ENCODE measurements at regions not wholly inside any gene's neighbourhood (a gene's known extent, or its start where the extent isn't known, plus 50 kb on each side); places are given as distances from the start of the nearest gene placed in this dataset.
"Not testable (repeated sequence)": the region's sequence is repeated elsewhere in the genome, so short reads cannot be mapped to it uniquely, and the experiment has no call there.

DNA sequence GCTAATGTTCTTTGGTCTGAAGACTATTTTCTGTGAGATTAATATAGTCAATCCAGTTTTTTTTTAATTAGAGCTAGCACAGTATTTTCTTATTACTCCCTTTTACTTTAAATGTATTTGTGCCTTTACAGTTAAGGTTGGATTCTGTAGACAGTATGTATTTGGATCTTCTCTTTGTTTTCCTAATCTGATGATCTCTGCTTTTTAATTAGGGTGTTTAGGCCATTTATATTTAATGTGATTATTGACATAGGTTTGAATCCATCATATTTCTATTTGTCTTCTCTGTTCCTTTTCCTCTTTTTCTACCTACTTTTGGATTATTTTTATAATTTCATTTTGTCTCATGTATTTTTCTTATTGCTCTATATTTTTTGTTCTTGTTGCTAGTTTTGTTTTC lies 437.7 kb downstream of the CPS1 start:
- H2AFZ ChIP-seq (ENCODE audit: low read depth, low read length): no peak overlapping the region
- no peaks in the 10 kb centered on the region for H3K9me3 ChIP-seq (ENCODE audit: low read length)
- H3K36me3 ChIP-seq (ENCODE audit: insufficient read depth, low read length): no peaks in the 10 kb centered on the region
- H3K27me3 ChIP-seq (ENCODE audit: insufficient read depth, low read length): no peaks in the 10 kb centered on the region
- H3K4me1 ChIP-seq (ENCODE audit: insufficient read depth, low read length): no peaks in the 10 kb centered on the region
- no peak overlapping the region for H3K4me3 ChIP-seq (ENCODE audit: low read length)

- Histone ChIP-seq H3K27me3 (ENCODE audit: insufficient read depth, low read length) (no peaks in the 10 kb centered on the region), H3K4me1 (ENCODE audit: insufficient read depth, low read length) (no peaks in the 10 kb centered on the region), H3K36me3 (ENCODE audit: insufficient read depth, low read length) (no peaks in the 10 kb centered on the region), H2AFZ (ENCODE audit: low read depth, low read length) (no peak overlapping the region), H3K4me3 (ENCODE audit: low read length) (no peak overlapping the region), H3K9me3 (ENCODE audit: low read length) (no peaks in the 10 kb centered on the region)
Observed at GRCh38 chr2:210997373-210997772, 441.0 kb downstream of the CPS1 start.

- no peak overlapping the region for H2AFZ ChIP-seq (ENCODE audit: low read depth, low read length)
- H3K9me3 ChIP-seq (ENCODE audit: low read length): no peaks in the 10 kb centered on the region
- H3K4me1 ChIP-seq (ENCODE audit: insufficient read depth, low read length): no peaks in the 10 kb centered on the region
- no peak overlapping the region for H3K4me3 ChIP-seq (ENCODE audit: low read length)
- no peaks in the 10 kb centered on the region for H3K36me3 ChIP-seq (ENCODE audit: insufficient read depth, low read length)
- H3K27me3 ChIP-seq (ENCODE audit: insufficient read depth, low read length): no peaks in the 10 kb centered on the region
Observed at GRCh38 chr2:210998334-210998733, 441.9 kb downstream of the CPS1 start.

GRCh38 chr2:211014376-211014775 lies 458.0 kb downstream of the CPS1 start:
- Histone ChIP-seq H2AFZ (ENCODE audit: low read depth, low read length) (no peak overlapping the region), H3K4me3 (ENCODE audit: low read length) (no peak overlapping the region), H3K36me3 (ENCODE audit: insufficient read depth, low read length) (no peaks in the 10 kb centered on the region), H3K4me1 (ENCODE audit: insufficient read depth, low read length) (no peaks in the 10 kb centered on the region), H3K9me3 (ENCODE audit: low read length) (no peaks in the 10 kb centered on the region), H3K27me3 (ENCODE audit: insufficient read depth, low read length) (no peaks in the 10 kb centered on the region)

GRCh38 chr2:211014906-211015305 lies 458.5 kb downstream of the CPS1 start:
- Histone ChIP-seq H2AFZ (ENCODE audit: low read depth, low read length) (no peak overlapping the region), H3K4me3 (ENCODE audit: low read length) (no peak overlapping the region), H3K9me3 (ENCODE audit: low read length) (no peaks in the 10 kb centered on the region), H3K27me3 (ENCODE audit: insufficient read depth, low read length) (no peaks in the 10 kb centered on the region), H3K4me1 (ENCODE audit: insufficient read depth, low read length) (no peaks in the 10 kb centered on the region), H3K36me3 (ENCODE audit: insufficient read depth, low read length) (no peaks in the 10 kb centered on the region)

DNA sequence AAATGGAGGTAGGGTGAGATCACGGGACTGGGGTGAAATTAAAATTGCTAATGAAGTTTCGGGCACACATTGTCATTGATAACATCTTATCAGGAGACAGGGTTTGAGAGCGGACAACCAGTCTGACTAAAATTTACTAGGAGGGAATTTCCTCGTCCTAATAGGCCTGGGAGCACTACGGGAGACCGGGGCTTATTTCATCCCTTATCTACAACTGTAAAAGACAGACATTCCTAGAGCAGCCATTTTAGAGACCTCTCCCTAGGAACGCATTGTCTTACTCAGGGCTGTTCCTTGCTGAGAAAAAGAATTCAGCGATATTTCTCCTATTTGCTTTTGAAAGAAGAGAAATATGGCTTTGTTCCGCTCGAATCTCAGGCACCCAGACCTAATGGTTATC lies 468.7 kb downstream of the CPS1 start:
- H3K4me3 ChIP-seq (ENCODE audit: low read length); H3K27me3 ChIP-seq (ENCODE audit: insufficient read depth, low read length); H3K9me3 ChIP-seq (ENCODE audit: low read length); H2AFZ ChIP-seq (ENCODE audit: low read depth, low read length); H3K4me1 ChIP-seq (ENCODE audit: insufficient read depth, low read length); H3K36me3 ChIP-seq (ENCODE audit: insufficient read depth, low read length): not testable (repeated sequence)

GRCh38 chr2:211026109-211026508 lies 469.7 kb downstream of the CPS1 start:
- H3K4me3 ChIP-seq (ENCODE audit: low read length): no peak overlapping the region
- no peaks in the 10 kb centered on the region for H3K4me1 ChIP-seq (ENCODE audit: insufficient read depth, low read length)
- peaks cover 3% of the 10 kb centered on the region for H3K9me3 ChIP-seq (ENCODE audit: low read length)

GRCh38 chr2:211027976-211028375 lies 471.6 kb downstream of the CPS1 start:
- H2AFZ ChIP-seq (ENCODE audit: low read depth, low read length): no peak overlapping the region
- no peaks in the 10 kb centered on the region for H3K27me3 ChIP-seq (ENCODE audit: insufficient read depth, low read length)
- no peak overlapping the region for H3K4me3 ChIP-seq (ENCODE audit: low read length)
- H3K36me3 ChIP-seq (ENCODE audit: insufficient read depth, low read length): no peaks in the 10 kb centered on the region
- no peaks in the 10 kb centered on the region for H3K4me1 ChIP-seq (ENCODE audit: insufficient read depth, low read length)
- peaks cover 3% of the 10 kb centered on the region for H3K9me3 ChIP-seq (ENCODE audit: low read length)

More at GRCh38 chr2:211026109-211026508, 469.7 kb downstream of the CPS1 start:
- H2AFZ ChIP-seq (ENCODE audit: low read depth, low read length): no peak overlapping the region
- H3K27me3 ChIP-seq (ENCODE audit: insufficient read depth, low read length): no peaks in the 10 kb centered on the region
- no peaks in the 10 kb centered on the region for H3K36me3 ChIP-seq (ENCODE audit: insufficient read depth, low read length)

GRCh38 chr2:211033765-211034164 lies 477.4 kb downstream of the CPS1 start:
- Histone ChIP-seq H3K9me3 (ENCODE audit: low read length) (no peaks in the 10 kb centered on the region), H2AFZ (ENCODE audit: low read depth, low read length) (no peak overlapping the region), H3K36me3 (ENCODE audit: insufficient read depth, low read length) (no peaks in the 10 kb centered on the region), H3K4me1 (ENCODE audit: insufficient read depth, low read length) (peaks cover 5% of the 10 kb centered on the region), H3K4me3 (ENCODE audit: low read length) (no peak overlapping the region), H3K27me3 (ENCODE audit: insufficient read depth, low read length) (no peaks in the 10 kb centered on the region)

DNA sequence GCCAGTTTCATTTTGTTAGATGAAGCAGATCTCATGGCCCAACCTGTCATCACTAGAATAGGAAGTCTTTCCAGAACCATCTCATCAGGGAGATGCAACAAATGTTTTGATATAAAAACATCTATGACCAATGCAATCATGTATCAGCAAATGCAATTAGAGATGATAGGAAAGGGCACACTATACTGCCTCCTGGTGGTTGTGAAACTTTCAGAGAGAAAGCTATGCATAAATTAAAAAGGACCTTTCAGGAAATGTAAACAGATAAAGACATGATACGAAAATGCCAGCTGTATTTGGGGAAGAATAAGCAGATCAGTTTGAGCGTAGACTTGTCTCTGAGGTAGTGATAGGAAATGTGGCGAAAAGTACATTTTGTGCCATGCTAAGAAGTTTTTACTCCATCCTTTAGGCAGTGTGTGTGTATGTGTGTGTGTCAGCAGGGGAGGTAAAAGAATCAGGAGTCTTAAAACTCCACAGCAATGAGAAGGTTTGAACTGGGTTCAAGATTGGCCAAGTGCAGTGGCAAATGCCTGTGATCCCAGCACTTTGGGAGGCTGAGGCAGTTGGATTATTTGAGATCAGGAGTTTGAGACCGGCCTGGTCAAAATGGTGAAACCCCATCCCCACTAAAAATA lies 479.3 kb downstream of the CPS1 start:
- H2AFZ ChIP-seq (ENCODE audit: low read depth, low read length): no peak overlapping the region
- no peaks in the 10 kb centered on the region for H3K9me3 ChIP-seq (ENCODE audit: low read length)
- no peaks in the 10 kb centered on the region for H3K27me3 ChIP-seq (ENCODE audit: insufficient read depth, low read length)
- H3K36me3 ChIP-seq (ENCODE audit: insufficient read depth, low read length): no peaks in the 10 kb centered on the region
- peaks cover 5% of the 10 kb centered on the region for H3K4me1 ChIP-seq (ENCODE audit: insufficient read depth, low read length)
- H3K4me3 ChIP-seq (ENCODE audit: low read length): no peak overlapping the region

- Histone ChIP-seq H3K36me3 (ENCODE audit: insufficient read depth, low read length) (no peaks in the 10 kb centered on the region), H3K9me3 (ENCODE audit: low read length) (no peaks in the 10 kb centered on the region), H3K4me3 (ENCODE audit: low read length) (no peak overlapping the region), H3K4me1 (ENCODE audit: insufficient read depth, low read length) (no peaks in the 10 kb centered on the region), H2AFZ (ENCODE audit: low read depth, low read length) (no peak overlapping the region), H3K27me3 (ENCODE audit: insufficient read depth, low read length) (no peaks in the 10 kb centered on the region)
Observed at GRCh38 chr2:211045025-211045424, 488.6 kb downstream of the CPS1 start.

DNA sequence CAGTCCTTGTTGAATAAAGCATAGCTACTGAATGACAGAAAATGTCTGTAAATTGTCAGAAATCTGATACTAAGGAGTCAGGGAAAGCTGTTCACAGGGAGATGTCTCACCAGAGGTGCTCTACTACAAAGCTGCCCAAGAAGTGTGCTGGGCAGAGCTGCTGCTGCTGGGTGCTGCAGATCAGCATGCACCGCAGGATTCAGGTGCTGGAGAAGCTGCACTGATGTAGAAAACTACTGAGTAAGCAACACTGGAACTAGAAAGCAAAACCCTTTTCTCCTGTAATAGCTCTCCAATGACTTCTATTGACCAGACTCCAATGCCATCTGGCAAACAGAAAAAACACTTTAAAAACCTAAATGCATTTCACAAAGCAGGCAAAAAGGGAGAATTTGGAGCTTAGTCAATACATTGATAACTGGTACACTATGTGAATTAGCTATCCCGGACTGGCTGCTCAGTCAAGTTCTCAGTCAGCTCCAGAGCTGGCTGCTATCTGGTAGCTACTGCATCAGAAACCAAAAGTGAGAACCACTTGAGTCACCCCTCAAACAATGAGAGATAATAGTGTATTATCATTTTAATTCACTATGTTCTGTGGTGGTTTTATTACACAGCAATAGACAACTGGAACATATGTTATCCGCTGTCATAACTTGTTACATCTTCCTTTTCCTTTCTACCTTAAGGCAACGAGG lies 493.1 kb downstream of the CPS1 start:
- no peaks in the 10 kb centered on the region for H3K36me3 ChIP-seq (ENCODE audit: insufficient read depth, low read length)
- no peaks in the 10 kb centered on the region for H3K27me3 ChIP-seq (ENCODE audit: insufficient read depth, low read length)
- no peaks in the 10 kb centered on the region for H3K9me3 ChIP-seq (ENCODE audit: low read length)
- no peak overlapping the region for H2AFZ ChIP-seq (ENCODE audit: low read depth, low read length)
- no peaks in the 10 kb centered on the region for H3K4me1 ChIP-seq (ENCODE audit: insufficient read depth, low read length)
- H3K4me3 ChIP-seq (ENCODE audit: low read length): no peak overlapping the region

GRCh38 chr2:211055438-211055837 lies 499.0 kb downstream of the CPS1 start:
- H3K9me3 ChIP-seq (ENCODE audit: low read length): no peaks in the 10 kb centered on the region
- H3K4me3 ChIP-seq (ENCODE audit: low read length): no peak overlapping the region
- H2AFZ ChIP-seq (ENCODE audit: low read depth, low read length): no peak overlapping the region
- H3K36me3 ChIP-seq (ENCODE audit: insufficient read depth, low read length): no peaks in the 10 kb centered on the region
- no peaks in the 10 kb centered on the region for H3K4me1 ChIP-seq (ENCODE audit: insufficient read depth, low read length)
- no peaks in the 10 kb centered on the region for H3K27me3 ChIP-seq (ENCODE audit: insufficient read depth, low read length)

Data from neuron (in vitro differentiated cells).